Mucosa of descending colon (tissue), 3 donors: ENCODE measurements at regions not wholly inside any gene's neighbourhood (a gene's known extent, or its start where the extent isn't known, plus 50 kb on each side); places are given as distances from the start of the nearest gene placed in this dataset.

Source experiments
- ATAC-seq: fragments of 200-7000 bp; cut with Tn5 transposase; one replicate; pipeline ENCODE4 v1.9.1; 2020; ENCODE audit warnings: mild to moderate bottlenecking, moderate library complexity
- DNase-seq, 3 donors: peaks; one replicate each; pipeline ENCODE4 v3.0.0-alpha.2; 2020
- H3K36me3 ChIP-seq: fragments of 200-600 bp; one replicate; pipeline ENCODE4 v1.8.0; 2021; ENCODE audit warnings: low read depth, mild to moderate bottlenecking
- H3K4me1 ChIP-seq: fragments of 200-600 bp; one replicate; pipeline ENCODE4 v1.8.0; 2021; ENCODE audit warnings: low read depth, mild to moderate bottlenecking
- H3K4me3 ChIP-seq: fragments of 200-600 bp; one replicate; pipeline ENCODE4 v1.8.0; 2021; ENCODE audit warnings: mild to moderate bottlenecking
- H3K9me3 ChIP-seq: fragments of 200-600 bp; one replicate; pipeline ENCODE4 v1.8.0; 2021; ENCODE audit warnings: mild to moderate bottlenecking
- intact Hi-C, 2 donors: fragments of 100-400 bp; cut with DNase I in 1 of 2; cut with micrococcal nuclease in 1 of 2; formaldehyde crosslinking; loops; one replicate each; pipeline versions ENCODE4 v1.11.0 to v1.11.1; 2022; cut with DNase I, micrococcal nuclease
- TF ChIP-seq, protein P1 (sequence below): fragments of 200-600 bp; IDR thresholded peaks from one replicate; pipeline ENCODE4 v1.8.0; 2022; ENCODE audit warnings: antibody characterized with exemption, mild to moderate bottlenecking
- donor health status: DM: no; HTN: no; CAD: no; lungs with moderate emphysema.
- donor health status: DM: no; HTN: no; CAD: no.
- donor health status: DM: no; HTN: yes; CAD: no.

DNA sequence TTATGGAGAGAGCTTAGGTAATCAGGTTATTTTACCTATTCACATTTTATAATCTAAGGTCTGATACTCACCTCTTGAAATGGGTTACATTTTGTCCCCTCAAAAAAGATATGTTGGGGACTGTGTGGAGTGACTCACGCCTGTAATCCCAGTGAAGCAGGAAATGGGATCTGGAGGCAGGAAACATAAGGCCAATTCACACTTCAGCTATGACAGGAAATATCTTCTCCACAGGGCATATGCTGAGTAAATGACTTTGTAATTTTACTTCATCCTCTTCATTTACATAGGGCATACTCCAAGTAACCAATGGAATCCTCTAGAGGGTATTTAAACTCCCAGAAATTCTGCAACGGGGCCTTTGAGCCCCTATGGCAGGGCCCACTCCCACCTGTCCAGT lies 54.8 kb upstream of the ZMAT1 start:
- ATAC-seq (no peak), DNase-seq (no peak)
- Histone ChIP-seq H3K4me3 (no peak overlapping the region), H3K4me1 (no peaks in the 10 kb centered on the region), H3K36me3 (no peaks in the 10 kb centered on the region), H3K9me3 (no peaks in the 10 kb centered on the region)
- intact Hi-C loops = no loop called here
- TF ChIP-seq, protein P1, sequence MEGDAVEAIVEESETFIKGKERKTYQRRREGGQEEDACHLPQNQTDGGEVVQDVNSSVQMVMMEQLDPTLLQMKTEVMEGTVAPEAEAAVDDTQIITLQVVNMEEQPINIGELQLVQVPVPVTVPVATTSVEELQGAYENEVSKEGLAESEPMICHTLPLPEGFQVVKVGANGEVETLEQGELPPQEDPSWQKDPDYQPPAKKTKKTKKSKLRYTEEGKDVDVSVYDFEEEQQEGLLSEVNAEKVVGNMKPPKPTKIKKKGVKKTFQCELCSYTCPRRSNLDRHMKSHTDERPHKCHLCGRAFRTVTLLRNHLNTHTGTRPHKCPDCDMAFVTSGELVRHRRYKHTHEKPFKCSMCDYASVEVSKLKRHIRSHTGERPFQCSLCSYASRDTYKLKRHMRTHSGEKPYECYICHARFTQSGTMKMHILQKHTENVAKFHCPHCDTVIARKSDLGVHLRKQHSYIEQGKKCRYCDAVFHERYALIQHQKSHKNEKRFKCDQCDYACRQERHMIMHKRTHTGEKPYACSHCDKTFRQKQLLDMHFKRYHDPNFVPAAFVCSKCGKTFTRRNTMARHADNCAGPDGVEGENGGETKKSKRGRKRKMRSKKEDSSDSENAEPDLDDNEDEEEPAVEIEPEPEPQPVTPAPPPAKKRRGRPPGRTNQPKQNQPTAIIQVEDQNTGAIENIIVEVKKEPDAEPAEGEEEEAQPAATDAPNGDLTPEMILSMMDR = no peak
